Cardiac muscle cell (in vitro differentiated cells and primary cell): ENCODE measurements at regions not wholly inside any gene's neighbourhood (a gene's known extent, or its start where the extent isn't known, plus 50 kb on each side); places are given as distances from the start of the nearest gene placed in this dataset.

ENCODE experiments used
- DNase-seq, 2 donors: peaks; one replicate each; pipeline versions ENCODE4 v3.0.0 to v3.0.0-alpha.2; 2010 to 2017; ENCODE audit warnings: low read depth in 1 of 2, low spot score in 1 of 2
- H3K27ac ChIP-seq: fragments of 200-600 bp; sonication (generic); 2 replicates; pipeline ENCODE4 v1.5.1; 2016
- H3K27me3 ChIP-seq: fragments of 200-600 bp; sonication (generic); 2 replicates; pipeline ENCODE4 v1.6.0; 2016; ENCODE audit warnings: control low read depth
- H3K36me3 ChIP-seq: fragments of 200-600 bp; sonication (generic); 2 replicates; pipeline ENCODE4 v1.5.1; 2016; ENCODE audit warnings: control low read depth
- H3K4me1 ChIP-seq: fragments of 200-600 bp; sonication (generic); 2 replicates; pipeline ENCODE4 v1.8.1; 2017; ENCODE audit warnings: low read depth, mild to moderate bottlenecking, mixed run types
- H3K4me3 ChIP-seq: fragments of 200-600 bp; sonication (generic); 2 replicates; pipeline ENCODE4 v1.5.1; 2016; ENCODE audit warnings: mild to moderate bottlenecking
- H3K9me3 ChIP-seq: fragments of 200-600 bp; sonication (generic); 2 replicates; pipeline ENCODE4 v1.5.1; 2017; ENCODE audit warnings: low read depth, mild to moderate bottlenecking, control low read depth
- TF ChIP-seq, protein P1 (sequence below): IDR thresholded peaks from 2 replicates; pipeline ENCODE4 v1.5.1; 2012; ENCODE audit warnings: low read depth, mild to moderate bottlenecking, low read length

DNA sequence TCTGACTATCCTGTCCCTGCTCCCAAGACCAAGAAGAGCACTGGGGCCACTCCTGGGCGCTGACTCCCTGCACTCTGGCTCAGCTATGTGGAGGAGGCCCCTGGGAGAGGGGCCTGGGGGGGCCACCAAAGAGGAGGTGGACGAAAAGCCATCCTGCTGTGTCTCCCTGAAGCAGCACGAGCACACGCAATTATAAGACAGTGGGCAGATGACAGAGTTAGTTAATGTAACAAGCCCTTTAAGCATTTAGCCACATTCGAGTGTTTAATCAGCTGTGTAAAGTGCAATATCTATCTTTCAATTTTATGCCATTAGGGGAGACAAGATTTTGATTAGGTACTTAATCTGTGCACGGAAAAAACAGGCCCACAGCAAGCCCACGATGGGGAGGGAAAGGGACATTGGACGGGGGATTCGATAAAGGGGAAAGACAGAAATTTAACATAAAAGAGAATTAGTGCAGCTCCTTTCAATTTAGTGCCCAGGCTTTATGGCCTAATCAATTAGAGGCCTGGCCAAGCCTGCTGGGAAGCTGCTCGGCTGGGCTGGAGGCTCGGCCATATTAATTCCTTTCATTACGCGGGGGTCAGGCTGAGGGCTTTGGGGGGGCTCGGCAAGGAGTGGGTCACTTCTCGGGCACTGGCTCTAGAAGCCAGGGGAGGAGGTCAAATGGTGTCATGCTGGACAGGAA is 286.2 kb downstream of the DHX35 start:
- Histone ChIP-seq H3K36me3 (no peaks in the 10 kb centered on the region), H3K9me3 (no peaks in the 10 kb centered on the region), H3K4me1 (no peaks in the 10 kb centered on the region), H3K27ac (no peak overlapping the region), H3K4me3 (no peak overlapping the region), H3K27me3 (no peaks in the 10 kb centered on the region)
- TF ChIP-seq, protein P1, sequence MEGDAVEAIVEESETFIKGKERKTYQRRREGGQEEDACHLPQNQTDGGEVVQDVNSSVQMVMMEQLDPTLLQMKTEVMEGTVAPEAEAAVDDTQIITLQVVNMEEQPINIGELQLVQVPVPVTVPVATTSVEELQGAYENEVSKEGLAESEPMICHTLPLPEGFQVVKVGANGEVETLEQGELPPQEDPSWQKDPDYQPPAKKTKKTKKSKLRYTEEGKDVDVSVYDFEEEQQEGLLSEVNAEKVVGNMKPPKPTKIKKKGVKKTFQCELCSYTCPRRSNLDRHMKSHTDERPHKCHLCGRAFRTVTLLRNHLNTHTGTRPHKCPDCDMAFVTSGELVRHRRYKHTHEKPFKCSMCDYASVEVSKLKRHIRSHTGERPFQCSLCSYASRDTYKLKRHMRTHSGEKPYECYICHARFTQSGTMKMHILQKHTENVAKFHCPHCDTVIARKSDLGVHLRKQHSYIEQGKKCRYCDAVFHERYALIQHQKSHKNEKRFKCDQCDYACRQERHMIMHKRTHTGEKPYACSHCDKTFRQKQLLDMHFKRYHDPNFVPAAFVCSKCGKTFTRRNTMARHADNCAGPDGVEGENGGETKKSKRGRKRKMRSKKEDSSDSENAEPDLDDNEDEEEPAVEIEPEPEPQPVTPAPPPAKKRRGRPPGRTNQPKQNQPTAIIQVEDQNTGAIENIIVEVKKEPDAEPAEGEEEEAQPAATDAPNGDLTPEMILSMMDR = no peak
- no peak for DNase-seq

DNA sequence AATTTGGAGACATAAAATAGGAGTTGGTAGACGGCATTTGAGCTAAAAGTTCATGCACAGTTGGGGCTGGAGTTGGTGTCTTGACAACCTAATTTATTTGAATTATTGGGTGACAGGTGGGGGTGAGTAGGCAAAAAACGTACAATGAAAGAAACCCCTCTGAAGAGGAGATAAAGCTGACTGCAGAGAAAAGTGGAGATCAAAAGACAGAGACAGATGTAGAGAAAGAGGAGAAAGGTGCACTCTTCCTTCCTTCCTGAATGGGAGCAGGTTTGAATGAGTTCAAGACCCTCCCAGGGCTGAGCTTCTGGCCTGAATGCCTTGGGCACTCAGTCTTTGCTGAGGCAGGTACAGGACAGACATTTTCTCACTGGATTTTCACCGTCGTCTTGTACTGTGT is 284.3 kb downstream of the DHX35 start:
- TF ChIP-seq, protein P1 = no peak
- Histone ChIP-seq H3K4me3 (no peak overlapping the region), H3K36me3 (no peaks in the 10 kb centered on the region), H3K9me3 (peaks cover 2% of the 10 kb centered on the region), H3K27me3 (no peaks in the 10 kb centered on the region), H3K4me1 (no peaks in the 10 kb centered on the region), H3K27ac (no peak overlapping the region)
- DNase-seq = no peak

DNA sequence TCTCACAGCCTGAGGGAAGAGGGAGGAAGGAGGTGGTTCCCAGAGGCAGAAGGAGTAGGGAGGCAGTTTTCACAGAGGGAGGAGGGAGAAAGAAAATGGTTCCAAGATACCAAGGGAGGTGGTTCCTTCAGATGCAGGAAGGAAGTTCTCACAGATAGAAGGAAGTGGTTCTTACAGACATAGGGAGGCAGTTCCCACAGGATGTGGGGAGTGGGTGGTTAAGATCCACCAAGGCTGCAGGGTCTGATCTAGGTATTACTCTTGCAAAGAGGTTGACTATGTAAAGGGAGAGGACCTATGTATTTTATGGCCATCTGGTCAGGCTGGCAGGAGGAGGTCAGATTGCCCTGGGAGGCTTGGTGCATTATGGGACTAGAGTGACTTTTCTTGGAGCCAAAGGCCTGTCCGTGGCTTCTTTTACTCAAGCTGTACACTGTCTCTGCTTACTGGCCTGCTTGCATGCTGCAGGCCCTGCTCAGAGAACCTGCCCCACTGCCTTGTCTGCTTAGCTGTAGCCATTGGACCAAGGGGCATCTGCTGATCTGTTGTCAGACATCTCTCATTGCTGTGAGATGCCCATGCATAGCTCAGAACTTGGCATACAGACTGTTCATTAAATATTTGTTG is 283.7 kb downstream of the DHX35 start:
- H3K27ac ChIP-seq = no peak overlapping the region
- no peaks in the 10 kb centered on the region for H3K27me3 ChIP-seq
- no peaks in the 10 kb centered on the region for H3K36me3 ChIP-seq
- H3K4me1 ChIP-seq = no peaks in the 10 kb centered on the region
- DNase-seq = no peak
- TF ChIP-seq, protein P1 = no peak
- peaks cover 2% of the 10 kb centered on the region for H3K9me3 ChIP-seq
- H3K4me3 ChIP-seq = no peak overlapping the region

DNA sequence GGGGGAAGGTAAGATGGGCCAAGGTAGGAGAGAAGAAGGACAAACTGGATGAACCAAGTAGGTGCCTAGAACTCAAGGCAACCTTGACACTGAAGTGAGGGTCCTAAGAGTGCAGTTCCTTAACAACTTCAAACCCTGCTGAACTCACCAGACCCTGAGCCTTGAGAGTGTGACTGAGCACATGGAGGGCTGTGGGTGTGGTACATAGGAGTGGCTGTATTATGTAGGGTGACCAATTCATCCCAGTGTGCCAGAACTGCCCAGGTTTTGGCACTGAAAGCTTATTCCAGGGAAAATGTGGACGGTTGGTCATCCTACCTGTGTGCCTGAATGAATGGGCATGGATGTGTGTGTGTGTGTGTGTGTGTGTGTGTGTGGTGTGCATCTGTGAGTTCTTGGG is 281.8 kb downstream of the DHX35 start:
- H3K4me1 ChIP-seq = no peaks in the 10 kb centered on the region
- no peak for DNase-seq
- no peak overlapping the region for H3K4me3 ChIP-seq
- no peak overlapping the region for H3K27ac ChIP-seq
- H3K27me3 ChIP-seq = no peaks in the 10 kb centered on the region
- TF ChIP-seq, protein P1 = no peak
- no peaks in the 10 kb centered on the region for H3K36me3 ChIP-seq
- H3K9me3 ChIP-seq = peaks cover 2% of the 10 kb centered on the region

DNA sequence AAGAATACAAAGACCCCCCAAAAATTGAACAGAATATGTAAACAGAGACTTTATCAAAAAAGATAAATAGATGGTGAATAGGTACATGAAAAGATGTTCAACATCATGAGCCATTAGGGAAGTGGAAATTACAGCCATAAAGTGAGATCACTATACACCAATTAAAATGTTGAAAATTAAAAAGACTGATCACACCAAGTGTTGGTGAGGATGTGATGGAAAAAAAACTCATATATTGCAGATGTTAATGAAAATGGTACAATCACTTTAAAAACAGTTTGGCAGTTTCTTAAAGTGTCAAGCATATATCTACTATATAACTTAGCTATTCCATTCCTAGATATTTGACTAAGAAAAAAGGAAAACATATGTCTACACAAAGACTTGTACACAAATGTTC is 280.5 kb downstream of the DHX35 start:
- DNase-seq = no peak
- Histone ChIP-seq H3K27me3 (no peaks in the 10 kb centered on the region), H3K4me3 (no peak overlapping the region), H3K27ac (no peak overlapping the region), H3K36me3 (no peaks in the 10 kb centered on the region), H3K9me3 (peaks cover 2% of the 10 kb centered on the region), H3K4me1 (no peaks in the 10 kb centered on the region)
- TF ChIP-seq, protein P1 = no peak
